OCI-LY1 (cell line): ENCODE measurements at regions not wholly inside any gene's neighbourhood (a gene's known extent, or its start where the extent isn't known, plus 50 kb on each side); places are given as distances from the start of the nearest gene placed in this dataset.

Source experiments
- H2AFZ ChIP-seq: fragments of 200-600 bp; sonication (generic), shearing (Covaris generic); 2 replicates; pipeline ENCODE4 v1.6.0; 2014; ENCODE audit warnings: antibody characterized with exemption, mild to moderate bottlenecking, low read length
- H3F3A ChIP-seq: fragments of 200-600 bp; sonication (generic), shearing (Covaris generic); 2 replicates; pipeline ENCODE4 v1.6.0; 2014; ENCODE audit warnings: mild to moderate bottlenecking, antibody characterized with exemption, low read length, moderate library complexity; ENCODE audit not compliant: insufficient read depth
- H3K27ac ChIP-seq: fragments of 200-600 bp; sonication (generic); 2 replicates; pipeline ENCODE4 v1.5.1; 2014; ENCODE audit warnings: low read length, mixed run types, mild to moderate bottlenecking, low read depth; ENCODE audit not compliant: poor library complexity, severe bottlenecking
- H3K27me3 ChIP-seq: fragments of 200-600 bp; sonication (generic); 2 replicates; pipeline ENCODE4 v1.6.0; 2014; ENCODE audit warnings: antibody characterized with exemption, mild to moderate bottlenecking, low read length, moderate library complexity; ENCODE audit not compliant: insufficient read depth
- H3K36me3 ChIP-seq: fragments of 200-600 bp; sonication (generic); 2 replicates; pipeline ENCODE4 v1.6.1; 2014; ENCODE audit warnings: mild to moderate bottlenecking, antibody characterized with exemption, low read length, moderate library complexity, mixed read lengths; ENCODE audit not compliant: insufficient read depth
- H3K4me1 ChIP-seq: fragments of 200-600 bp; sonication (generic); 2 replicates; pipeline ENCODE4 v1.5.1; 2014; ENCODE audit warnings: mild to moderate bottlenecking, low read length, moderate library complexity; ENCODE audit not compliant: insufficient read depth, severe bottlenecking
- H3K4me2 ChIP-seq: fragments of 200-600 bp; sonication (generic), shearing (Covaris generic); 2 replicates; pipeline ENCODE4 v1.6.1; 2014; ENCODE audit warnings: low read length
- H3K4me3 ChIP-seq: fragments of 200-600 bp; sonication (generic); 2 replicates; pipeline ENCODE4 v1.5.1; 2014; ENCODE audit warnings: low read length, low read depth, mild to moderate bottlenecking, mixed read lengths; ENCODE audit not compliant: poor library complexity, severe bottlenecking
- H3K79me2 ChIP-seq: fragments of 200-600 bp; shearing (Covaris generic); 2 replicates; pipeline ENCODE4 v1.6.1; 2016; ENCODE audit warnings: mixed run types, low read length, mixed read lengths; ENCODE audit not compliant: insufficient read depth
- H3K9ac ChIP-seq: fragments of 200-600 bp; sonication (generic), shearing (Covaris generic); 2 replicates; pipeline ENCODE4 v1.6.1; 2014; ENCODE audit warnings: mild to moderate bottlenecking, low read length, mixed read lengths
- H3K9me2 ChIP-seq: fragments of 200-600 bp; sonication (generic), shearing (Covaris generic); 2 replicates; pipeline ENCODE4 v1.6.1; 2014; ENCODE audit warnings: low read depth, mild to moderate bottlenecking, low read length, mixed read lengths
- H3K9me3 ChIP-seq: fragments of 200-600 bp; shearing (Covaris generic); 2 replicates; pipeline ENCODE4 v1.6.1; 2014; ENCODE audit warnings: low read length, mixed read lengths
- H4K20me1 ChIP-seq: fragments of 200-600 bp; sonication (generic), shearing (Covaris generic); 2 replicates; pipeline ENCODE4 v1.6.0; 2016; ENCODE audit warnings: mild to moderate bottlenecking, low read length; ENCODE audit not compliant: insufficient read depth
- EZH2 ChIP-seq: fragments of 200-600 bp; sonication (generic), shearing (Covaris generic); IDR thresholded peaks from 2 replicates; pipeline ENCODE4 v1.8.0; 2017; ENCODE audit warnings: borderline replicate concordance, mixed run types, mild to moderate bottlenecking, antibody characterized with exemption, low read length, moderate library complexity, mixed read lengths
- TF ChIP-seq, protein P1 (sequence below): fragments of 200-600 bp; sonication (generic), shearing (Covaris generic); IDR thresholded peaks from 2 replicates; pipeline ENCODE4 v1.5.1; 2017; ENCODE audit warnings: mild to moderate bottlenecking, antibody characterized with exemption, low read length, moderate library complexity, mixed read lengths

GRCh38 chr1:200281201-200281835 is 128.5 kb downstream of the ZNF281 start:
- Histone ChIP-seq H3K27me3 (peaks cover 3% of the 10 kb centered on the region; the same call in 1 of the 2 replicates), H3K9me2 (no peaks in the 10 kb centered on the region), H3F3A (no peaks in the 10 kb centered on the region), H3K79me2 (no peaks in the 10 kb centered on the region), H2AFZ (no peak overlapping the region), H3K9me3 (no peaks in the 10 kb centered on the region), H3K4me3 (no peak overlapping the region), H3K4me2 (no peak overlapping the region), H3K27ac (no peak overlapping the region), H3K36me3 (no peaks in the 10 kb centered on the region), H3K4me1 (peaks cover 7% of the 10 kb centered on the region), H3K9ac (no peak overlapping the region), H4K20me1 (no peaks in the 10 kb centered on the region)
- TF ChIP-seq, protein P1, sequence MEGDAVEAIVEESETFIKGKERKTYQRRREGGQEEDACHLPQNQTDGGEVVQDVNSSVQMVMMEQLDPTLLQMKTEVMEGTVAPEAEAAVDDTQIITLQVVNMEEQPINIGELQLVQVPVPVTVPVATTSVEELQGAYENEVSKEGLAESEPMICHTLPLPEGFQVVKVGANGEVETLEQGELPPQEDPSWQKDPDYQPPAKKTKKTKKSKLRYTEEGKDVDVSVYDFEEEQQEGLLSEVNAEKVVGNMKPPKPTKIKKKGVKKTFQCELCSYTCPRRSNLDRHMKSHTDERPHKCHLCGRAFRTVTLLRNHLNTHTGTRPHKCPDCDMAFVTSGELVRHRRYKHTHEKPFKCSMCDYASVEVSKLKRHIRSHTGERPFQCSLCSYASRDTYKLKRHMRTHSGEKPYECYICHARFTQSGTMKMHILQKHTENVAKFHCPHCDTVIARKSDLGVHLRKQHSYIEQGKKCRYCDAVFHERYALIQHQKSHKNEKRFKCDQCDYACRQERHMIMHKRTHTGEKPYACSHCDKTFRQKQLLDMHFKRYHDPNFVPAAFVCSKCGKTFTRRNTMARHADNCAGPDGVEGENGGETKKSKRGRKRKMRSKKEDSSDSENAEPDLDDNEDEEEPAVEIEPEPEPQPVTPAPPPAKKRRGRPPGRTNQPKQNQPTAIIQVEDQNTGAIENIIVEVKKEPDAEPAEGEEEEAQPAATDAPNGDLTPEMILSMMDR = no peak
- no peak for TF ChIP-seq EZH2

DNA sequence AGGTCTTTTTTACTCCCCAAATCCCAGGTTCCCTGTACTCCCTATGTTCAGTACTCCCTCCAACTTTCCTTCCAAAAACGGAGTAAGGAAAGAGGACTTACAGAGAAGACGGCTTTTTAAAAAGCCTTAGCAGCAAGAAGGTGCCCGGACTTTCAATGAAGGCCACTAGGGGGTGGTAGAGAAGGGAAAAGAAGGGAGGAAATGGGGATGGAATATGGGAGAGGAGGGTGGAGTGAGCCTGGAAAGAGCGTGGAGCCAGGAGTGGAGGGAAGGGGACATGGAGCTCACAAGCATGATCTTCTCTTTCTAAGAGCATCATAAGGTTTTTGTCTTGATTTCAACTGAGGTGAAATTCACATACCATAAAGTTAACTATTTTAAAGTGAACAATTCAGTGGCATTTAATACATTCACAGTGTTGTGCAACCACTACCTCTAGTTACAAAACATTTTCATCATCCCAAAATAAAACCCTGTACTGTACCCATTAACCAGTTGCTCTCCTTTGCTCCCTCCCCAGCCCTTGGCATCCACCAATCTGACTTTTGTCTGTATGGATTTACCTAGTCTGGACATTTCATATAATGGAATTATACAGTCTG is 129.9 kb downstream of the ZNF281 start:
- no peaks in the 10 kb centered on the region for H3K79me2 ChIP-seq
- H3K9me2 ChIP-seq = no peaks in the 10 kb centered on the region
- no peaks in the 10 kb centered on the region for H3K4me1 ChIP-seq
- peaks cover 3% of the 10 kb centered on the region; the same call in 1 of the 2 replicates for H3K27me3 ChIP-seq
- H3K4me3 ChIP-seq = no peak overlapping the region
- H4K20me1 ChIP-seq = no peaks in the 10 kb centered on the region
- no peak for TF ChIP-seq EZH2
- TF ChIP-seq, protein P1 = peak; percentile 71
- H3K27ac ChIP-seq = no peak overlapping the region
- H3K4me2 ChIP-seq = no peak overlapping the region
- no peaks in the 10 kb centered on the region for H3F3A ChIP-seq
- H2AFZ ChIP-seq = no peak overlapping the region
- H3K9me3 ChIP-seq = no peaks in the 10 kb centered on the region
- no peaks in the 10 kb centered on the region for H3K36me3 ChIP-seq
- H3K9ac ChIP-seq = no peak overlapping the region

DNA sequence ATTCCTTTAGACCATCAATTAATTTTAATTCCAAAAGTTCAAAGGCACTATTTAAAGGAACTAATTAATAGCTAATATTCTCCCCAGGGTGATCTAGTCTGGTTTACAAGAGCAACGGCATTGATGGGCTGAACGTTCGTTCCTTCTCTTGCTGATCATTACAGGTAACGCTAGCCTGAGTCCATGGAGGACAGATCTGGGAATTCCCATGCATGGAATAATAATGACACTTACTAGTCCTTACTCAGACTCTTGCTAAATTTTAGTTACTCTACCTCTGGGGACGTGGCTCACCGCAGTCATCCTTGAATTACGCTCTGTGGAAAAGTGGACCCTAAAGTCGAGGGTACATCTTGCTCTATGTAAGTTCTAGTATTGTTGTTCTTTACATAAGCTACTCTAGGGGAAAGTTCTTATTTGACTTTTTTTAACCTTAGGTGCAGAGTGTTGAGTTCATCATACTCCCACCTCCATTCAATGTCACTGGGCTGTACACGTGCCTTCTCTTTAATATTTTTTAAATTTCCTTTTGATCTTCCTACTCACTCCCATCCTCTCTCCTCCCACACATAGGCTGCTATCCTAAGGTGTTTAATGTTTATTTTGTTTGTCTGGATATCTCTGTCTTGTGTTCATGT is 133.9 kb downstream of the ZNF281 start:
- Histone ChIP-seq H3F3A (no peaks in the 10 kb centered on the region), H3K4me3 (no peak overlapping the region), H3K27me3 (peaks cover 3% of the 10 kb centered on the region; the same call in 1 of the 2 replicates), H3K36me3 (no peaks in the 10 kb centered on the region), H3K9ac (no peak overlapping the region), H3K4me1 (no peaks in the 10 kb centered on the region), H3K79me2 (no peaks in the 10 kb centered on the region), H3K27ac (no peak overlapping the region), H3K4me2 (no peak overlapping the region), H3K9me3 (no peaks in the 10 kb centered on the region), H2AFZ (no peak overlapping the region), H3K9me2 (no peaks in the 10 kb centered on the region), H4K20me1 (no peaks in the 10 kb centered on the region)
- TF ChIP-seq, protein P1 = no peak
- TF ChIP-seq EZH2 = no peak
